ENCODE measurements at regions not wholly inside any gene's neighbourhood (a gene's known extent, or its start where the extent isn't known, plus 50 kb on each side); places are given as distances from the start of the nearest gene placed in this dataset.

GRCh38 chr1:42004322-42004721, 85.6 kb upstream of the HIVEP3 start:
- H3K9me3 ChIP-seq: no peaks in the 10 kb centered on the region
- H3K4me1 ChIP-seq: no peaks in the 10 kb centered on the region
- H3K4me3 ChIP-seq: no peak overlapping the region
- no peak for TF ChIP-seq POLR2A (IDR thresholded peaks at IDR 0.05)
- TF ChIP-seq, protein P1, sequence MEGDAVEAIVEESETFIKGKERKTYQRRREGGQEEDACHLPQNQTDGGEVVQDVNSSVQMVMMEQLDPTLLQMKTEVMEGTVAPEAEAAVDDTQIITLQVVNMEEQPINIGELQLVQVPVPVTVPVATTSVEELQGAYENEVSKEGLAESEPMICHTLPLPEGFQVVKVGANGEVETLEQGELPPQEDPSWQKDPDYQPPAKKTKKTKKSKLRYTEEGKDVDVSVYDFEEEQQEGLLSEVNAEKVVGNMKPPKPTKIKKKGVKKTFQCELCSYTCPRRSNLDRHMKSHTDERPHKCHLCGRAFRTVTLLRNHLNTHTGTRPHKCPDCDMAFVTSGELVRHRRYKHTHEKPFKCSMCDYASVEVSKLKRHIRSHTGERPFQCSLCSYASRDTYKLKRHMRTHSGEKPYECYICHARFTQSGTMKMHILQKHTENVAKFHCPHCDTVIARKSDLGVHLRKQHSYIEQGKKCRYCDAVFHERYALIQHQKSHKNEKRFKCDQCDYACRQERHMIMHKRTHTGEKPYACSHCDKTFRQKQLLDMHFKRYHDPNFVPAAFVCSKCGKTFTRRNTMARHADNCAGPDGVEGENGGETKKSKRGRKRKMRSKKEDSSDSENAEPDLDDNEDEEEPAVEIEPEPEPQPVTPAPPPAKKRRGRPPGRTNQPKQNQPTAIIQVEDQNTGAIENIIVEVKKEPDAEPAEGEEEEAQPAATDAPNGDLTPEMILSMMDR (IDR thresholded peaks at IDR 0.05): no peak
- TF ChIP-seq EP300 (IDR thresholded peaks at IDR 0.05): no peak
- TF ChIP-seq POLR2AphosphoS5 (IDR thresholded peaks at IDR 0.05): no peak
- H3K27ac ChIP-seq: no peak overlapping the region
- H3K27me3 ChIP-seq: no peaks in the 10 kb centered on the region
- DNase-seq (ENCODE audit: low spot score in 2 of 2): no peak
- H3K36me3 ChIP-seq: no peaks in the 10 kb centered on the region
- 95% methylated on average over 4 of the region's 4 CpGs for WGBS

- H3K27ac ChIP-seq: no peak overlapping the region
- no peaks in the 10 kb centered on the region for H3K9me3 ChIP-seq
- H3K4me1 ChIP-seq: no peaks in the 10 kb centered on the region
- no peak for TF ChIP-seq POLR2A (IDR thresholded peaks at IDR 0.05)
- TF ChIP-seq EP300 (IDR thresholded peaks at IDR 0.05): no peak
- no peak for TF ChIP-seq POLR2AphosphoS5 (IDR thresholded peaks at IDR 0.05)
- TF ChIP-seq, protein P1 (IDR thresholded peaks at IDR 0.05): no peak
- no peak for DNase-seq (ENCODE audit: low spot score in 2 of 2)
- no peaks in the 10 kb centered on the region for H3K27me3 ChIP-seq
- WGBS: 58% methylated on average over 5 of the region's 5 CpGs
- no peak overlapping the region for H3K4me3 ChIP-seq
- no peaks in the 10 kb centered on the region for H3K36me3 ChIP-seq
Measured at GRCh38 chr1:42003433-42003832, 84.7 kb upstream of the HIVEP3 start.

DNA sequence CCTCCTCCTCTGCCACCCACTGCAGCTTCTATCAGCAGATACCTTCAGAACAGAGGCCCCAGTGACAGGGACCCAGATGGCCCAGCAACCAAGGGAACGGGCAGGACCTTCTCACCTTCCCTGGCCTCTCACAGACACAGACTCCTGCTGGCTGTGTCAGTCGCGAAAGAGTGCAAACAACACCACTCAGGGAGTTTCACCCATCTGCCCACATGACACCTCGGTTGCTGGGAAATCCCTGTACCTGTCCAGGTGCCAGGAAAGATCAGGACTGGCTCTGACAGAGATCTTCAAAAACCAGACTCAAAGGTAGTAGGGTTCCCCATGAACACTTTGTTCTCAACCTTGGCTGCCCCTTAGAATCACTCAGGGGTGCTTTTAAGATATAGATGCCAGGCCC, 83.5 kb upstream of the HIVEP3 start:
- DNase-seq (ENCODE audit: low spot score in 2 of 2): no peak

DNA sequence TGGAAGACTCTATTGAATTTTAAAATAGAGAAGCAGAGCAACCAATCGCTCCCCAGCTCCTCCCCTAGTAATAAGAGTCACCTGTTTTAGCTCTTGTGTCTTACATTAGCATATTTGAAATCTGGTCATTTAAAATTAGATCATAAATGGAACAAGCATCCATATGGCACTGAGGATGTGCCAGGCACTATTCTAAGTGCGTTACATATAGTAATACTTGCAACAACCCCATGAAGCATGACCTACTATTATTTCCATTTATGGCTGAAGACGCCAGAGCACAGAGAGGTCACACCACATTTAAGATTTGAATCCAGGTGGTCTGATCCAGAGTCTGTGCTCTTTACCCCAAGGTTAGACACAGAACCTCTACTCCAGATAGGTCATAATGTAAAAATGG, 82.0 kb upstream of the HIVEP3 start:
- Histone ChIP-seq H3K4me3 (no peak overlapping the region), H3K4me1 (no peaks in the 10 kb centered on the region), H3K27ac (no peak overlapping the region), H3K36me3 (no peaks in the 10 kb centered on the region), H3K9me3 (no peaks in the 10 kb centered on the region), H3K27me3 (no peaks in the 10 kb centered on the region)
- WGBS: 93% methylated on average over 3 of the region's 3 CpGs
- DNase-seq (ENCODE audit: low spot score in 2 of 2): no peak
- TF ChIP-seq POLR2A (IDR thresholded peaks at IDR 0.05) (no peak), POLR2AphosphoS5 (IDR thresholded peaks at IDR 0.05) (no peak), EP300 (IDR thresholded peaks at IDR 0.05) (no peak)
- TF ChIP-seq, protein P1 (IDR thresholded peaks at IDR 0.05): no peak

More for the DNA sequence above, 83.5 kb upstream of the HIVEP3 start:
- H3K27ac ChIP-seq: no peak overlapping the region
- WGBS: 82% methylated on average over 4 of the region's 4 CpGs
- no peaks in the 10 kb centered on the region for H3K9me3 ChIP-seq
- H3K36me3 ChIP-seq: no peaks in the 10 kb centered on the region
- TF ChIP-seq POLR2A (IDR thresholded peaks at IDR 0.05) (no peak), EP300 (IDR thresholded peaks at IDR 0.05) (no peak)
- TF ChIP-seq, protein P1 (IDR thresholded peaks at IDR 0.05): no peak
- H3K27me3 ChIP-seq: no peaks in the 10 kb centered on the region
- H3K4me1 ChIP-seq: no peaks in the 10 kb centered on the region
- H3K4me3 ChIP-seq: no peak overlapping the region

- Histone ChIP-seq H3K27me3 (no peaks in the 10 kb centered on the region), H3K4me1 (no peaks in the 10 kb centered on the region), H3K36me3 (no peaks in the 10 kb centered on the region), H3K27ac (no peak overlapping the region), H3K4me3 (no peak overlapping the region), H3K9me3 (no peaks in the 10 kb centered on the region)
- DNase-seq (ENCODE audit: low spot score in 2 of 2): no peak
- no peak for TF ChIP-seq POLR2A (IDR thresholded peaks at IDR 0.05)
- TF ChIP-seq EP300 (IDR thresholded peaks at IDR 0.05): no peak
- TF ChIP-seq, protein P1 (IDR thresholded peaks at IDR 0.05): no peak
- TF ChIP-seq POLR2AphosphoS5 (IDR thresholded peaks at IDR 0.05): no peak
Measured at GRCh38 chr1:41999884-42000283, 81.2 kb upstream of the HIVEP3 start.
